GM12878 (cell line): ENCODE measurements at regions not wholly inside any gene's neighbourhood (a gene's known extent, or its start where the extent isn't known, plus 50 kb on each side); places are given as distances from the start of the nearest gene placed in this dataset.

Source experiments
- ATAC-seq: fragments of 200-7000 bp; cut with Tn5 transposase; 3 replicates; pipeline ENCODE4 v1.9.1; 2020; ENCODE audit warnings: mild to moderate bottlenecking, moderate library complexity
- BruUV-seq: library from RNA; stranded (reverse); fragments of 400-500 nt; replicated peaks from 2 replicates; lab custom pipeline; 2021; lab: Mats Ljungman, UMichigan
- CTCF ChIA-PET: fragments of 300-600 bp; sonication (Branson Sonifier 250); formaldehyde crosslinking; extraction: SDS; loops from one replicate; lab custom pipeline; 2021; ENCODE audit warnings: inconsistent platforms; lab: Yijun Ruan, JAX
- POLR2A ChIA-PET: fragments of 350-600 bp; formaldehyde crosslinking; extraction: SDS; loops from one replicate; lab custom pipeline; 2021; ENCODE audit warnings: inconsistent platforms; lab: Charles Lee
- RAD21 ChIA-PET: fragments of 300-600 bp; sonication (Branson Sonifier 250); formaldehyde crosslinking; loops from one replicate; lab custom pipeline; 2023; ENCODE audit warnings: antibody characterized with exemption; ENCODE audit not compliant: unreplicated experiment; lab: Charles Lee
- SMC1A ChIA-PET: fragments of 300-600 bp; sonication (Branson Sonifier 250); formaldehyde crosslinking; loops from one replicate; lab custom pipeline; 2023; ENCODE audit not compliant: unreplicated experiment, uncharacterized antibody; lab: Charles Lee
- DNase-seq: peaks from one replicate; pipeline ENCODE4 v3.0.0-alpha.2; 2011; ENCODE audit warnings: low read depth, low spot score
- FAIRE-seq: peaks from 3 replicates; lab custom pipeline; 2011; peaks lifted over from hg19 to GRCh38; lab: Jason Lieb, UNC
- H2AFZ ChIP-seq: 2 replicates; pipeline ENCODE4 v1.6.0; 2011; ENCODE audit warnings: low read depth, low read length, control low read depth; ENCODE audit not compliant: control insufficient read depth
- H3K27ac ChIP-seq: 2 replicates; pipeline ENCODE4 v1.5.1; 2011; ENCODE audit warnings: control low read depth; ENCODE audit not compliant: control insufficient read depth, insufficient read depth
- H3K27me3 ChIP-seq, 2 experiments: replicated peaks in 1 of 2; 2 replicates each; pipeline versions ENCODE4 v1.6.0 to v1.6.1; 2011; ENCODE audit warnings: low read length in 1 of 2; ENCODE audit not compliant: control insufficient read depth in 2 of 2, insufficient read depth in 2 of 2
- H3K36me3 ChIP-seq, 2 experiments: 2 replicates each; pipeline ENCODE4 v1.5.1; 2011; ENCODE audit warnings: low read length in 1 of 2; ENCODE audit not compliant: control insufficient read depth in 2 of 2, insufficient read depth in 2 of 2
- H3K4me1 ChIP-seq: 2 replicates; pipeline ENCODE4 v1.6.1; 2011; ENCODE audit warnings: mild to moderate bottlenecking, low read length, moderate library complexity, mixed read lengths; ENCODE audit not compliant: control insufficient read depth, insufficient read depth
- H3K4me2 ChIP-seq: 2 replicates; pipeline ENCODE4 v1.6.0; 2011; ENCODE audit warnings: control low read depth; ENCODE audit not compliant: control insufficient read depth, insufficient read depth
- H3K4me3 ChIP-seq: fragments of 200-600 bp; sonication (generic); 2 replicates; pipeline ENCODE4 v1.5.1; 2016
- H3K79me2 ChIP-seq: 2 replicates; pipeline ENCODE4 v1.6.0; 2011; ENCODE audit warnings: low read length; ENCODE audit not compliant: control insufficient read depth, insufficient read depth
- H3K9ac ChIP-seq: 2 replicates; pipeline ENCODE4 v1.8.0; 2011; ENCODE audit warnings: low read length, control low read depth, mixed read lengths; ENCODE audit not compliant: control insufficient read depth, insufficient read depth
- H3K9me3 ChIP-seq: replicated peaks from 3 replicates; pipeline ENCODE4 v1.5.1; 2011; ENCODE audit warnings: mild to moderate bottlenecking, low read length; ENCODE audit not compliant: control insufficient read depth, insufficient read depth
- H4K20me1 ChIP-seq: 2 replicates; pipeline ENCODE4 v1.6.0; 2011; ENCODE audit not compliant: control insufficient read depth, insufficient read depth
- BACH1 ChIP-seq: fragments of 450-650 bp; IDR thresholded peaks from 2 replicates; pipeline ENCODE4 v1.6.1; 2017; ENCODE audit warnings: mild to moderate bottlenecking, borderline replicate concordance
- CBFB ChIP-seq: IDR thresholded peaks from 2 replicates; pipeline ENCODE4 v1.6.1; 2016; ENCODE audit warnings: antibody characterized with exemption, low read depth
- CHD1 ChIP-seq: IDR thresholded peaks from 2 replicates; pipeline ENCODE4 v1.6.1; 2012; ENCODE audit warnings: low read depth, low read length, improper control_type of control experiment
- DPF2 ChIP-seq: fragments of 450-650 bp; IDR thresholded peaks from 2 replicates; pipeline ENCODE4 v1.6.1; 2017; ENCODE audit warnings: mild to moderate bottlenecking
- SMARCA5 ChIP-seq: fragments of 450-650 bp; IDR thresholded peaks from 2 replicates; pipeline ENCODE4 v1.6.1; 2017; ENCODE audit warnings: mild to moderate bottlenecking
- STAT3 ChIP-seq: IDR thresholded peaks from 2 replicates; pipeline ENCODE4 v1.6.1; 2011; ENCODE audit warnings: low read depth, low read length, improper control_type of control experiment
- ZNF207 ChIP-seq: fragments of 450-650 bp; IDR thresholded peaks from 2 replicates; pipeline ENCODE4 v1.6.1; 2014; ENCODE audit warnings: antibody characterized with exemption, mild to moderate bottlenecking, borderline replicate concordance
- WGBS: methylation state at CpG from one replicate; pipeline ENCODE4 v1.1.6; 2016; ENCODE audit warnings: low lambda C conversion rate; ENCODE audit not compliant: insufficient replicate concordance, insufficient coverage; ENCODE audit errors: missing lambda C conversion rate; 5-methylcytosine and 5-hydroxymethylcytosine counted together
- in situ Hi-C: fragments of 300-500 bp; cut with MboI; formaldehyde crosslinking; loops from 9 replicates; pipeline ENCODE4 v1.14.3; 2018; ENCODE audit warnings: mixed read lengths
- intact Hi-C: fragments of 100-400 bp; cut with micrococcal nuclease; formaldehyde crosslinking; loops from one replicate; pipeline ENCODE4 v1.14.2; 2022; ENCODE audit not compliant: unreplicated experiment
- TF ChIP-seq, protein P1 (sequence below): IDR thresholded peaks from 2 replicates; pipeline ENCODE4 v1.6.1; 2012; ENCODE audit warnings: low read depth, low read length, improper control_type of control experiment

DNA sequence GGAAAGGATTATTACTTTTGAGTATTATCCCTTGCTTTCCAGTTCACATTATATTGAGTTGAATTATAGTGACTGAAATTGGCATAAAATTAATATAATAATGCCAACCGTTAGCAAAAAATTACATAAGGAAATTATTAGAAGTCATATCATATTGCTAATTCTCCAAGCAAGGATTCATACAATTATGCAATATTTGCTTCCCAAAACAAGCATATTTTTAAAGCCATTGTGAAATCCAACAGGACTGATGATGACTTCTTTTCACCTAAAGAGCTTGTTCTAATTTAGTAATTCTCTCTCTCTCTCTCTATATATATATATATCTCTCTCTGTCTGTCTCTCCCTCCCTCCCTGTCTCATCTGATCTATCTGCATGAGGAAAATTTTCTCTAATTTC, 283.5 kb downstream of the DSEL start:
- BruUV-seq: no TSS peak
- POLR2A ChIA-PET: no interaction called here

DNA sequence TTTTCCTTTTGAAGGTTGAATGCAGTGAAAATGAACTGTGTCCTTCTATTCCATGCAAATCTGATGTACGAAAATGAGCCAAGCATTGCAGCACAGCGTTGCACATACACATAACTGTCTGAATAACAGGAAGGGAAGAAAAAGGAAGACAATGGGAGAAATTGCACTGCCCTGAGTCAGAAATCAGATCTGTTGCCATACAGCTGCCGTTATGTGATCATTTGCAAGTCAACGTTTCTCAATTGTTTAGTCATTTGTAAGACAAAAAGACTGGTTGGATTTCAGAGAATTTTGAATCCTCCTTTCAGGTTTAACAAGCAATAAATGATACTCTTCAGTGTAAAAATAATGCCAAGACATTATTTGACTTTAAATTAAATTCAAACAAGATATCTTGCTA, 284.1 kb downstream of the DSEL start:
- ChIA-PET POLR2A (no interaction called here), CTCF (no interaction called here), RAD21 (no interaction called here), SMC1A (no interaction called here)
- TF ChIP-seq STAT3 (no peak), BACH1 (no peak), CBFB (no peak)
- TF ChIP-seq, protein P1, sequence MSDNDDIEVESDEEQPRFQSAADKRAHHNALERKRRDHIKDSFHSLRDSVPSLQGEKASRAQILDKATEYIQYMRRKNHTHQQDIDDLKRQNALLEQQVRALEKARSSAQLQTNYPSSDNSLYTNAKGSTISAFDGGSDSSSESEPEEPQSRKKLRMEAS: no peak
- in situ Hi-C loops: no loop called here
- DNase-seq: no peak
- no peak for ATAC-seq
- intact Hi-C loops: no loop called here
- no peak overlapping the region for H3K9ac ChIP-seq
- H3K36me3 ChIP-seq: no peaks in the 10 kb centered on the region
- H3K4me1 ChIP-seq: no peaks in the 10 kb centered on the region
- H3K27ac ChIP-seq: no peak overlapping the region
- no peaks in the 10 kb centered on the region for H3K9me3 ChIP-seq
- H3K79me2 ChIP-seq: no peaks in the 10 kb centered on the region
- FAIRE-seq: no peak
- H3K4me2 ChIP-seq: no peak overlapping the region
- 18% methylated on average over 4 of the region's 4 CpGs for WGBS
- no peaks in the 10 kb centered on the region for H3K27me3 ChIP-seq
- no peaks in the 10 kb centered on the region for H4K20me1 ChIP-seq
- no peak overlapping the region for H3K4me3 ChIP-seq
- BruUV-seq: no TSS peak
- H2AFZ ChIP-seq: no peak overlapping the region

More for the DNA sequence above, 283.5 kb downstream of the DSEL start:
- FAIRE-seq (no peak), DNase-seq (no peak), ATAC-seq (no peak)
- H3K4me1 ChIP-seq: no peaks in the 10 kb centered on the region
- ChIA-PET CTCF (no interaction called here), RAD21 (no interaction called here), SMC1A (interaction anchor here (0.6 kb wide), 1 partner anchor 25 kb away, joined by 3 read pairs; no protein-coding TSS in a partner anchor)
- TF ChIP-seq ZNF207 (no peak), DPF2 (no peak), CHD1 (no peak), SMARCA5 (no peak)
- H2AFZ ChIP-seq: no peak overlapping the region
- H3K9me3 ChIP-seq: no peaks in the 10 kb centered on the region
- 21% methylated on average over 1 of the region's 1 CpG for WGBS
- in situ Hi-C loops: no loop called here
- H4K20me1 ChIP-seq: no peaks in the 10 kb centered on the region
- intact Hi-C loops: no loop called here
- H3K4me3 ChIP-seq: no peak overlapping the region
- H3K36me3 ChIP-seq: no peaks in the 10 kb centered on the region
- H3K79me2 ChIP-seq: no peaks in the 10 kb centered on the region
- H3K27me3 ChIP-seq: no peaks in the 10 kb centered on the region
- no peak overlapping the region for H3K9ac ChIP-seq
- no peak overlapping the region for H3K4me2 ChIP-seq
- no peak overlapping the region for H3K27ac ChIP-seq
